Psoas muscle (tissue), 7 donors: ENCODE measurements at regions not wholly inside any gene's neighbourhood (a gene's known extent, or its start where the extent isn't known, plus 50 kb on each side); places are given as distances from the start of the nearest gene placed in this dataset.
"Not testable (repeated sequence)": the region's sequence is repeated elsewhere in the genome, so short reads cannot be mapped to it uniquely, and the experiment has no call there.

Experiments used
- ATAC-seq, 4 donors: fragments of 200-7000 bp; cut with Tn5 transposase; one replicate each; pipeline ENCODE4 v1.9.1; 2020; ENCODE audit warnings: moderate library complexity in 3 of 4, mild to moderate bottlenecking in 2 of 4
- DNase-seq, 2 donors: peaks; one replicate each; pipeline ENCODE4 v3.0.0-alpha.2; 2020
- H3K27ac ChIP-seq: fragments of 200-600 bp; one replicate; pipeline ENCODE4 v1.8.0; 2022
- H3K27me3 ChIP-seq, 3 donors: fragments of 200-600 bp in 1 of 3; one replicate each; pipeline versions ENCODE4 v1.6.1 to v1.8.0; 2013 to 2022; ENCODE audit warnings: low read length in 2 of 3, mild to moderate bottlenecking in 2 of 3, moderate library complexity in 1 of 3; ENCODE audit not compliant: insufficient read depth in 3 of 3
- H3K36me3 ChIP-seq, 2 donors: fragments of 200-600 bp in 1 of 2; one replicate each; pipeline versions ENCODE4 v1.6.1 to v1.8.0; 2013 to 2022; ENCODE audit warnings: low read depth in 1 of 2, mild to moderate bottlenecking in 1 of 2, moderate library complexity in 1 of 2; ENCODE audit not compliant: insufficient read depth in 1 of 2
- H3K4me1 ChIP-seq: fragments of 200-600 bp; one replicate; pipeline ENCODE4 v1.8.0; 2022
- H3K4me3 ChIP-seq: fragments of 200-600 bp; one replicate; pipeline ENCODE4 v1.8.0; 2022; ENCODE audit warnings: mild to moderate bottlenecking
- H3K9me3 ChIP-seq: fragments of 200-600 bp; one replicate; pipeline ENCODE4 v1.8.0; 2022
- WGBS, 3 donors: extraction: QIAGEN DNeasy Blood & Tissue Kit; methylation state at CpG; one replicate each; pipeline versions ENCODE4 v1.1.6 to v1.1.7; 2013; 5-methylcytosine and 5-hydroxymethylcytosine counted together
- intact Hi-C, 2 donors: fragments of 100-400 bp; cut with DNase I; formaldehyde crosslinking; loops; one replicate each; pipeline versions ENCODE4 v1.11.0 to v1.14.2; 2022
- donor health status: healthy with polysubstance abuse.
- donor health status: DM: no; HTN: no; CAD: no; lungs with moderate emphysema.
- donor health status: Bipolar disorder and iron deficiency.
- donor health status: healthy.
- donor health status: DM: yes; HTN: yes; CAD: no.
- donor health status: DM: no; HTN: no; CAD: no.
- donor health status: DM: yes; HTN: yes; CAD: no.

- H3K36me3 ChIP-seq, ATAC-seq, intact Hi-C loops, H3K9me3 ChIP-seq, H3K4me3 ChIP-seq, H3K27ac ChIP-seq, H3K27me3 ChIP-seq, H3K4me1 ChIP-seq: not testable (repeated sequence)
- DNase-seq, result peak in 1 of 2 donors; percentile 9
- WGBS, 3 donors, result 36 to 50% (median 50%) methylated on average over 3 to 5 of the region's 5 CpGs
Observed at GRCh38 chr22:12036802-12037201, 3491.2 kb upstream of the OR11H1 start.
